ENCODE measurements at regions not wholly inside any gene's neighbourhood (a gene's known extent, or its start where the extent isn't known, plus 50 kb on each side); places are given as distances from the start of the nearest gene placed in this dataset.
"Not testable (repeated sequence)": the region's sequence is repeated elsewhere in the genome, so short reads cannot be mapped to it uniquely, and the experiment has no call there.

GRCh38 chr3:145307272-145307671, 853.7 kb downstream of the PLOD2 start:
- Histone ChIP-seq H3K18ac (ENCODE audit: low read depth in 1 of 2, low read length in 2 of 2) (no peak overlapping the region), H3K14ac (ENCODE audit: low read length in 2 of 2) (no peak overlapping the region), H3K4ac (ENCODE audit: low read depth in 1 of 2, low read length in 2 of 2) (no peak overlapping the region), H3K4me2 (ENCODE audit: low read length, poor library complexity, severe bottlenecking) (no peak overlapping the region), H3K27ac (ENCODE audit: low read length, poor library complexity, severe bottlenecking) (no peak overlapping the region), H2BK15ac (ENCODE audit: low read depth, poor library complexity, severe bottlenecking) (no peak overlapping the region), H3K36me3 (ENCODE audit: control insufficient read depth in 1 of 2, insufficient read depth in 2 of 2, low read depth in 1 of 2, low read length in 2 of 2) (no peaks in the 10 kb centered on the region), H2BK5ac (ENCODE audit: low read depth, low read length, poor library complexity, severe bottlenecking) (no peak overlapping the region), H3K23ac (ENCODE audit: low read length in 2 of 2) (no peak overlapping the region), H3K27me3 (ENCODE audit: control insufficient read depth in 1 of 2, insufficient read depth in 1 of 2, low read length in 2 of 2) (no peaks in the 10 kb centered on the region), H3K9me3 (ENCODE audit: control insufficient read depth, low read length) (peaks cover 9% of the 10 kb centered on the region), H2BK120ac (ENCODE audit: low read depth, low read length) (no peak overlapping the region), H3K9ac (ENCODE audit: low read length) (no peak overlapping the region), H4K8ac (ENCODE audit: low read length) (no peak overlapping the region), H2AK5ac (ENCODE audit: low read length, severe bottlenecking) (no peak overlapping the region), H3K4me1 (ENCODE audit: control insufficient read depth, insufficient read depth, low read depth, low read length) (no peaks in the 10 kb centered on the region), H2BK12ac (ENCODE audit: low read length in 2 of 2) (no peak overlapping the region), H3K79me1 (replicated peaks; ENCODE audit: low read length, poor library complexity, severe bottlenecking) (no peaks in the 10 kb centered on the region), H2AFZ (ENCODE audit: low read depth, low read length) (no peak overlapping the region), H3K4me3 (ENCODE audit: insufficient read depth in 1 of 2, low read depth in 1 of 2, low read length in 2 of 2) (no peak overlapping the region), H4K91ac (ENCODE audit: low read length) (no peak overlapping the region)
- no peak for DNase-seq

- Histone ChIP-seq H3K9ac (ENCODE audit: low read length) (no peak overlapping the region), H4K91ac (ENCODE audit: low read length) (no peak overlapping the region), H3K4me3 (ENCODE audit: insufficient read depth in 1 of 2, low read depth in 1 of 2, low read length in 2 of 2) (no peak overlapping the region), H2BK120ac (ENCODE audit: low read depth, low read length) (no peak overlapping the region), H3K14ac (ENCODE audit: low read length in 2 of 2) (no peak overlapping the region), H3K27me3 (ENCODE audit: control insufficient read depth in 1 of 2, insufficient read depth in 1 of 2, low read length in 2 of 2) (no peaks in the 10 kb centered on the region), H2AFZ (ENCODE audit: low read depth, low read length) (no peak overlapping the region), H3K9me3 (ENCODE audit: control insufficient read depth, low read length) (peaks cover 6% of the 10 kb centered on the region), H3K23ac (ENCODE audit: low read length in 2 of 2) (no peak overlapping the region), H2BK12ac (ENCODE audit: low read length in 2 of 2) (no peak overlapping the region), H3K4me2 (ENCODE audit: low read length, poor library complexity, severe bottlenecking) (no peak overlapping the region), H3K4me1 (ENCODE audit: control insufficient read depth, insufficient read depth, low read depth, low read length) (no peaks in the 10 kb centered on the region), H2BK5ac (ENCODE audit: low read depth, low read length, poor library complexity, severe bottlenecking) (no peak overlapping the region), H2AK5ac (ENCODE audit: low read length, severe bottlenecking) (no peak overlapping the region), H3K4ac (ENCODE audit: low read depth in 1 of 2, low read length in 2 of 2) (no peak overlapping the region), H3K79me1 (replicated peaks; ENCODE audit: low read length, poor library complexity, severe bottlenecking) (no peaks in the 10 kb centered on the region), H4K8ac (ENCODE audit: low read length) (no peak overlapping the region), H3K36me3 (ENCODE audit: control insufficient read depth in 1 of 2, insufficient read depth in 2 of 2, low read depth in 1 of 2, low read length in 2 of 2) (no peaks in the 10 kb centered on the region), H3K27ac (ENCODE audit: low read length, poor library complexity, severe bottlenecking) (no peak overlapping the region), H3K18ac (ENCODE audit: low read depth in 1 of 2, low read length in 2 of 2) (no peak overlapping the region), H2BK15ac (ENCODE audit: low read depth, poor library complexity, severe bottlenecking) (no peak overlapping the region)
- no CpG with 5 or more reads among the region's 2 CpGs for WGBS
- DNase-seq: no peak
Observed at GRCh38 chr3:145313751-145314150, 847.2 kb downstream of the PLOD2 start.

- H3K4ac ChIP-seq (ENCODE audit: low read depth in 1 of 2, low read length in 2 of 2); H3K9me3 ChIP-seq (ENCODE audit: control insufficient read depth, low read length); H2AFZ ChIP-seq (ENCODE audit: low read depth, low read length); H4K91ac ChIP-seq (ENCODE audit: low read length); H3K4me2 ChIP-seq (ENCODE audit: low read length, poor library complexity, severe bottlenecking); H3K4me3 ChIP-seq (ENCODE audit: insufficient read depth in 1 of 2, low read depth in 1 of 2, low read length in 2 of 2); H3K18ac ChIP-seq (ENCODE audit: low read depth in 1 of 2, low read length in 2 of 2); H2BK5ac ChIP-seq (ENCODE audit: low read depth, low read length, poor library complexity, severe bottlenecking); H2BK15ac ChIP-seq (ENCODE audit: low read depth, poor library complexity, severe bottlenecking); H2AK5ac ChIP-seq (ENCODE audit: low read length, severe bottlenecking); H3K36me3 ChIP-seq (ENCODE audit: control insufficient read depth in 1 of 2, insufficient read depth in 2 of 2, low read depth in 1 of 2, low read length in 2 of 2); H3K27ac ChIP-seq (ENCODE audit: low read length, poor library complexity, severe bottlenecking); H3K23ac ChIP-seq (ENCODE audit: low read length in 2 of 2); H3K27me3 ChIP-seq (ENCODE audit: control insufficient read depth in 1 of 2, insufficient read depth in 1 of 2, low read length in 2 of 2); H2BK120ac ChIP-seq (ENCODE audit: low read depth, low read length); H3K79me1 ChIP-seq (replicated peaks; ENCODE audit: low read length, poor library complexity, severe bottlenecking); H3K14ac ChIP-seq (ENCODE audit: low read length in 2 of 2); H2BK12ac ChIP-seq (ENCODE audit: low read length in 2 of 2); H3K9ac ChIP-seq (ENCODE audit: low read length); H3K4me1 ChIP-seq (ENCODE audit: control insufficient read depth, insufficient read depth, low read depth, low read length); DNase-seq; H4K8ac ChIP-seq (ENCODE audit: low read length): not testable (repeated sequence)
- 21% methylated on average over 3 of the region's 4 CpGs for WGBS
Observed at GRCh38 chr3:145316253-145316652, 844.7 kb downstream of the PLOD2 start.

DNA sequence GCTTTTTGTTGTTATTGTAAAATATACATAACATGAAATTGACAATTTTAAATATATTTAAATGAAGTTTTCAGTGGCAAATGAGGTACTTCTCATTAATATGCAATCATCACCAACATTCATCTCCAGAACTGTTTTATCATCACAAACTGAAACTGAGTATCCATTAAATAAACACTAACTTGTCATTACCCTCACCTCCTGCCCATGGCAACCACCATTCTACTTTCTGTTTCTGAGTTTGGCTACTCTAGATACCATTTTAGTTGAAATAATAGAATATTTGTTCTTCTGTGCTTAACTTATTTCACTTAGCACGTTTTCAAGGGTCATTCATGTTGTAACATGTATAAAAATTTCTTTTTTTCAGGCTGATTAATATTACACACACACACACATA, 834.3 kb downstream of the PLOD2 start:
- H3K4me2 ChIP-seq (ENCODE audit: low read length, poor library complexity, severe bottlenecking): no peak overlapping the region
- no peaks in the 10 kb centered on the region for H3K4me1 ChIP-seq (ENCODE audit: control insufficient read depth, insufficient read depth, low read depth, low read length)
- H4K91ac ChIP-seq (ENCODE audit: low read length): no peak overlapping the region
- no CpG with 5 or more reads among the region's 1 CpG for WGBS
- H3K9me3 ChIP-seq (ENCODE audit: control insufficient read depth, low read length): no peaks in the 10 kb centered on the region
- DNase-seq: no peak
- H2BK5ac ChIP-seq (ENCODE audit: low read depth, low read length, poor library complexity, severe bottlenecking): no peak overlapping the region
- no peak overlapping the region for H2BK15ac ChIP-seq (ENCODE audit: low read depth, poor library complexity, severe bottlenecking)
- no peak overlapping the region for H2BK120ac ChIP-seq (ENCODE audit: low read depth, low read length)
- no peaks in the 10 kb centered on the region for H3K79me1 ChIP-seq (replicated peaks; ENCODE audit: low read length, poor library complexity, severe bottlenecking)
- no peak overlapping the region for H3K18ac ChIP-seq (ENCODE audit: low read depth in 1 of 2, low read length in 2 of 2)
- H2AFZ ChIP-seq (ENCODE audit: low read depth, low read length): no peak overlapping the region
- no peak overlapping the region for H3K9ac ChIP-seq (ENCODE audit: low read length)
- H3K4me3 ChIP-seq (ENCODE audit: insufficient read depth in 1 of 2, low read depth in 1 of 2, low read length in 2 of 2): no peak overlapping the region
- H3K27ac ChIP-seq (ENCODE audit: low read length, poor library complexity, severe bottlenecking): no peak overlapping the region
- no peak overlapping the region for H2AK5ac ChIP-seq (ENCODE audit: low read length, severe bottlenecking)
- H3K23ac ChIP-seq (ENCODE audit: low read length in 2 of 2): no peak overlapping the region
- H2BK12ac ChIP-seq (ENCODE audit: low read length in 2 of 2): no peak overlapping the region
- H3K36me3 ChIP-seq (ENCODE audit: control insufficient read depth in 1 of 2, insufficient read depth in 2 of 2, low read depth in 1 of 2, low read length in 2 of 2): no peaks in the 10 kb centered on the region
- H3K4ac ChIP-seq (ENCODE audit: low read depth in 1 of 2, low read length in 2 of 2): no peak overlapping the region
- no peak overlapping the region for H4K8ac ChIP-seq (ENCODE audit: low read length)
- H3K27me3 ChIP-seq (ENCODE audit: control insufficient read depth in 1 of 2, insufficient read depth in 1 of 2, low read length in 2 of 2): no peaks in the 10 kb centered on the region
- H3K14ac ChIP-seq (ENCODE audit: low read length in 2 of 2): no peak overlapping the region
